Mesothelial cell of epicardium (in vitro differentiated cells): ENCODE measurements at regions not wholly inside any gene's neighbourhood (a gene's known extent, or its start where the extent isn't known, plus 50 kb on each side); places are given as distances from the start of the nearest gene placed in this dataset.
A peak's percentile ranks its signal among the peaks of the same experiment; 100 is the strongest.
"Not testable (repeated sequence)": the region's sequence is repeated elsewhere in the genome, so short reads cannot be mapped to it uniquely, and the experiment has no call there.

Experiments used
- DNase-seq, 2 experiments: peaks; one replicate each; pipeline ENCODE4 v3.0.0; 2021; ENCODE audit warnings: low spot score in 2 of 2; ENCODE audit not compliant: unreplicated experiment in 2 of 2
- H3K27ac Mint-ChIP-seq: 2 replicates; pipeline ENCODE4 v1.8.0; 2021; ENCODE audit warnings: mixed read lengths
- H3K27me3 Mint-ChIP-seq: 2 replicates; pipeline ENCODE4 v1.8.0; 2021; ENCODE audit warnings: low read depth, mixed read lengths
- H3K36me3 Mint-ChIP-seq: 2 replicates; pipeline ENCODE4 v1.8.0; 2021; ENCODE audit warnings: mixed read lengths
- H3K4me1 Mint-ChIP-seq: 2 replicates; pipeline ENCODE4 v1.8.0; 2021; ENCODE audit warnings: mixed read lengths
- H3K4me3 Mint-ChIP-seq: 2 replicates; pipeline ENCODE4 v1.8.0; 2021; ENCODE audit warnings: mild to moderate bottlenecking, moderate library complexity, mixed read lengths
- H3K9me3 Mint-ChIP-seq: 2 replicates; pipeline ENCODE4 v1.8.0; 2021; ENCODE audit warnings: mixed read lengths
- CTCF ChIP-seq: fragments of 200-600 bp; sonication (generic); IDR thresholded peaks from one replicate; pipeline ENCODE4 v1.5.0; 2021; ENCODE audit warnings: antibody characterized with exemption; ENCODE audit not compliant: unreplicated experiment

- Mint-ChIP-seq H3K36me3 (no peaks in the 10 kb centered on the region), H3K27ac (peak overlapping the region; percentile 90), H3K27me3 (no peaks in the 10 kb centered on the region), H3K9me3 (peaks cover 15% of the 10 kb centered on the region), H3K4me1 (peaks cover 22% of the 10 kb centered on the region), H3K4me3 (no peak overlapping the region)
- DNase-seq = no peak
- no peak for TF ChIP-seq CTCF
Observed at GRCh38 chr1:192489748-192490147, 85.8 kb upstream of the RGS1 start.

GRCh38 chr1:192491804-192492554 lies 83.6 kb upstream of the RGS1 start:
- H3K4me3 Mint-ChIP-seq = no peak overlapping the region
- no peak overlapping the region for H3K27ac Mint-ChIP-seq
- no peaks in the 10 kb centered on the region for H3K27me3 Mint-ChIP-seq
- H3K36me3 Mint-ChIP-seq = no peaks in the 10 kb centered on the region
- peaks cover 20% of the 10 kb centered on the region for H3K4me1 Mint-ChIP-seq
- H3K9me3 Mint-ChIP-seq = peaks cover 6% of the 10 kb centered on the region
- no peak for DNase-seq
- TF ChIP-seq CTCF = no peak

DNA sequence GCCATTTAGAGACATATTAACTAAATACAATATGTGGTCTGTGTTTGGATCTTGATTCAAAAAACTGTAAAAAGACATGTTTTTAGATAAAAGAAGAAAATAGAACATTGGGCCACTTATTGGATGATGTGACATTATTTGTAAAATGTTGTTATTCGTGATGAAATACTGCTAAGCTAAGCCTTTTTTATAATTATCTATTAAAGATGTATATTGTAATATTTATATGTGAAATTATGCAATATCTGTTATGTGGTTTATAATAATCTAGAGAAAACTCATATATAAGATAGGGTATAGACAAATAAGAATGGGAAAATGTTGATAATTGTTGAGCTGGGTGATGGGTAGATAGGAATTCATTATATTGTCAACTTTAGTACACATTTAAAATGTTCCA lies 82.0 kb upstream of the RGS1 start:
- Mint-ChIP-seq H3K27me3 (no peaks in the 10 kb centered on the region), H3K4me1 (peaks cover 19% of the 10 kb centered on the region), H3K36me3 (no peaks in the 10 kb centered on the region), H3K27ac (no peak overlapping the region), H3K9me3 (peaks cover 9% of the 10 kb centered on the region), H3K4me3 (no peak overlapping the region)
- TF ChIP-seq CTCF = no peak
- no peak for DNase-seq

DNA sequence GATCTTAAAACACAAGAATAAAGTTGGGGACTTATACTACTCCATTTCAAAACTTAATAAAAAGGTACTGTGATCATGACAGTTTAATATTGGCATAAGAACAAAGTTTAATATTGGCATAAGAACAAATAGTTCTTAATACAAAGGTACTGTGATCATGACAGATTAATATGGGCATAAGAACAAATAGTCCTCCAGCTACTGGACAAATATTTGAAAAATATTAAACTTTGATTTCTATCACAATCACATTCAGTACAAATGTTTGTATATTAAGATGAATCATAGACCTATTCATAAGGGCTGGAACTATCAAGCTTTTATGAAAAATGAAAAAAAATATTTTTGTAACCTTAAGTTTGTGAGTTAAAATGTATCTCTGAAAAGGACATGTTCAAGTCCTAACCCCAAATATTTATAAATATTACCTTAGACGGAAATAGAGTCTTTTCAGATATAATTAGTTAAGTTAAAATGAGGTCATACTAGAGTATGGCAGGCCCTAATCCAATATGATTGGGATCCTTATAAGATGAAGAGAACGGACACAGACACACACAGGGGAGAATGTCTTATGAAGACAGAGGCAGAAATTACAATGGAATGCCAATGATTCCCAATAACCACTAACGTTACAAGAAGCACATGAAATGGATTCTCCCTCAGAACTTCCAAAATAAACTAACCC lies 79.1 kb upstream of the RGS1 start:
- TF ChIP-seq CTCF = no peak
- Mint-ChIP-seq H3K27ac (no peak overlapping the region), H3K27me3 (no peaks in the 10 kb centered on the region), H3K36me3 (no peaks in the 10 kb centered on the region), H3K9me3 (peaks cover 19% of the 10 kb centered on the region), H3K4me1 (no peaks in the 10 kb centered on the region), H3K4me3 (no peak overlapping the region)
- no peak for DNase-seq

GRCh38 chr1:192497214-192497794 lies 78.3 kb upstream of the RGS1 start:
- no peak for DNase-seq
- Mint-ChIP-seq H3K27me3 (no peaks in the 10 kb centered on the region), H3K4me3 (no peak overlapping the region), H3K9me3 (peaks cover 19% of the 10 kb centered on the region), H3K4me1 (no peaks in the 10 kb centered on the region), H3K36me3 (no peaks in the 10 kb centered on the region), H3K27ac (no peak overlapping the region)
- TF ChIP-seq CTCF = no peak

GRCh38 chr1:192498092-192498491 lies 77.5 kb upstream of the RGS1 start:
- not testable (repeated sequence) for H3K27me3 Mint-ChIP-seq, H3K36me3 Mint-ChIP-seq, H3K27ac Mint-ChIP-seq, DNase-seq, H3K4me1 Mint-ChIP-seq, H3K4me3 Mint-ChIP-seq
- H3K9me3 Mint-ChIP-seq = peaks cover 19% of the 10 kb centered on the region

- DNase-seq, H3K4me1 Mint-ChIP-seq, H3K27me3 Mint-ChIP-seq, H3K27ac Mint-ChIP-seq, H3K36me3 Mint-ChIP-seq, H3K4me3 Mint-ChIP-seq: not testable (repeated sequence)
- H3K9me3 Mint-ChIP-seq = peaks cover 16% of the 10 kb centered on the region
Observed at GRCh38 chr1:192499061-192499581, 76.5 kb upstream of the RGS1 start.

GRCh38 chr1:192500541-192500940 lies 75.0 kb upstream of the RGS1 start:
- peaks cover 13% of the 10 kb centered on the region for H3K9me3 Mint-ChIP-seq
- not testable (repeated sequence) for H3K27ac Mint-ChIP-seq, DNase-seq, H3K36me3 Mint-ChIP-seq, H3K27me3 Mint-ChIP-seq, H3K4me1 Mint-ChIP-seq, H3K4me3 Mint-ChIP-seq
